ENCODE measurements at regions not wholly inside any gene's neighbourhood (a gene's known extent, or its start where the extent isn't known, plus 50 kb on each side); places are given as distances from the start of the nearest gene placed in this dataset.

GRCh38 chr5:71972777-71973473, 134.3 kb upstream of the MAP1B start:
- intact Hi-C loops (cut with DNase I), result no loop called here

GRCh38 chr5:71973563-71973962, 133.7 kb upstream of the MAP1B start:
- no peak for DNase-seq (ENCODE audit: low spot score)
- intact Hi-C loops (cut with DNase I), result no loop called here

More at GRCh38 chr5:71972777-71973473, 134.3 kb upstream of the MAP1B start:
- no peak for DNase-seq (ENCODE audit: low spot score)

- intact Hi-C loops (cut with DNase I), result no loop called here
- peak; percentile 83 for DNase-seq (ENCODE audit: low spot score)
Measured at GRCh38 chr5:71974165-71974564, 133.1 kb upstream of the MAP1B start.

GRCh38 chr5:71974622-71975021, 132.7 kb upstream of the MAP1B start:
- DNase-seq (ENCODE audit: low spot score), result no peak
- intact Hi-C loops (cut with DNase I), result no loop called here

- DNase-seq (ENCODE audit: low spot score), result no peak
- intact Hi-C loops (cut with DNase I), result no loop called here
Measured at GRCh38 chr5:71976449-71976848, 130.8 kb upstream of the MAP1B start.

GRCh38 chr5:71977311-71977710, 130.0 kb upstream of the MAP1B start:
- DNase-seq (ENCODE audit: low spot score), result no peak
- intact Hi-C loops (cut with DNase I), result no loop called here

- intact Hi-C loops (cut with DNase I), result no loop called here
- DNase-seq (ENCODE audit: low spot score), result no peak
Measured at GRCh38 chr5:71978216-71978615, 129.1 kb upstream of the MAP1B start.

DNA sequence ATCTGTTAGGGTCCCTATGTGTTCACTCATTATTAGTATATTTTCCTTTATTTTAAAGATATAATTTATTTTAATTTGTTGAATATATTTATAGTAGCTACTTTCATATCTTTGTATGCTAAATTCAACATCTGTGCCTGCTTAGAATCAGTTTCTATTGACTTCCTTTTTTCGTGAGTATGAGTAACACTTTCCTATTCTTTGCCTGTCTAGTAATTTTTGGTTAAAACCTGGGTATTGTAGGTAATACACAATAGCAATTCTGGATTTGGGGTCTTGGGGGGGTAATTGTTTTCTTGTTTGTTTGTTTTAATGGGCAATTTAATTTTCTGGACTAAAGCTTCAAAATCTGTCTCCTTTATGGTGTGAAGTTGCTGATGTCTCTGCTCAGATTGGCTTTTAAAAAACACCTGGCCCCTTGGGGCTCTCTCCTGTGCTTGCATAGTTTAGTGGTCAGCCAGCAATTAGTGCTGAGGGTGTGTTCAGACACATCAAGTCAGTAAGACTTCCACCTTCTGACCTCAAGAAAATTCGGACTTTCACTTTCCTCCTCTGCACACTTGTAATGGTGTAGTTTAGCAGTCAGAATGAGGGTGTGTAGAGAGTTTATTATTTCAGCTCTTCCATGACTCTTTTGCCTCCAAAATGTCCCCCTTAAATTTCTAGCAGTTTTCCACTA, 124.4 kb upstream of the MAP1B start:
- no peak for DNase-seq (ENCODE audit: low spot score)
- intact Hi-C loops (cut with DNase I), result no loop called here

GRCh38 chr5:71986101-71986500, 121.2 kb upstream of the MAP1B start:
- no peak for DNase-seq (ENCODE audit: low spot score)
- intact Hi-C loops (cut with DNase I), result no loop called here

- DNase-seq (ENCODE audit: low spot score), result no peak
Measured at GRCh38 chr5:71988808-71989207, 118.5 kb upstream of the MAP1B start.

GRCh38 chr5:71993600-71993999, 113.7 kb upstream of the MAP1B start:
- no peak for DNase-seq (ENCODE audit: low spot score)
- intact Hi-C loops (cut with DNase I), result no loop called here

More at GRCh38 chr5:71988808-71989207, 118.5 kb upstream of the MAP1B start:
- intact Hi-C loops (cut with DNase I), result no loop called here

GRCh38 chr5:71996789-71997188, 110.5 kb upstream of the MAP1B start:
- intact Hi-C loops (cut with DNase I), result no loop called here
- DNase-seq (ENCODE audit: low spot score), result no peak

DNA sequence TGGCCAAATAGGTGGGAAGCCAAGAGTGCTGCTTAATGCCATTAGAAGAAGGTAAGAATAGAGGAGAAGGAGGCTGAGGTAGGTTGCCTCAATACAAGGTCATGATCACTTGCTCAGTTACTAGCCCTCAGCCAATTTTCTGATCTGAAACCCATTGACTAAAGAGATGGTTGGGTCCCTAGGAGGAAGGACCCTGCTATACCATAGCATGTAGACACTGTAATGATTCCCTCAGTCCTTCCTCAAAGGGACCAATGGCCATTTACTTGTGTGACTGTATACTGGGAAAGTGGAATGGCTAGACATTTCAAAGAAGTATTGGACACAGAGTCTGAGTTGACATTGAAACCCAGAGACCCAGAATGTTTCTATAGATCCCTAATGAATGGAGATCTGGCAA, 108.5 kb upstream of the MAP1B start:
- no peak for DNase-seq (ENCODE audit: low spot score)
- intact Hi-C loops (cut with DNase I), result no loop called here

DNA sequence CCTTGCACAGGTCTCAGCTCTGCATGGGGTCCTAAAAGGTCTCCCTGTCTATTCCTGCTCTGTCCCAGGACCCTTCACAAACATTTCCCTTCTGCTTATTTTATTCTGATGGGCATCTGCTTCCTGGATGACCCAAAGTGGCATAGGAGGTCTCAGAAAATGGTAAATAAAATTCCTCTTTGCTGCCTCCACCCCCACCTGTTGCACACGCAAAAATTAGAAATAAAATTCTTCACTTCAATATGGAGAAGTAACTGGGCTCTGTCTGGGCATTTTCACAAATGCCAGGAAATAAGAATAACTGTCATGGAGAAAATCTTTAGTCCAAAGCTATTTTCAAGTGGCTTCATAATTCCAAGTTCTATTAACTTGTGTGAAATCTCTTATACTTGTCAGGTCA, 106.6 kb upstream of the MAP1B start:
- intact Hi-C loops (cut with DNase I), result no loop called here

GRCh38 chr5:72005671-72006070, 101.6 kb upstream of the MAP1B start:
- DNase-seq (ENCODE audit: low spot score), result no peak
- intact Hi-C loops (cut with DNase I), result no loop called here

More for the DNA sequence above, 106.6 kb upstream of the MAP1B start:
- no peak for DNase-seq (ENCODE audit: low spot score)

DNA sequence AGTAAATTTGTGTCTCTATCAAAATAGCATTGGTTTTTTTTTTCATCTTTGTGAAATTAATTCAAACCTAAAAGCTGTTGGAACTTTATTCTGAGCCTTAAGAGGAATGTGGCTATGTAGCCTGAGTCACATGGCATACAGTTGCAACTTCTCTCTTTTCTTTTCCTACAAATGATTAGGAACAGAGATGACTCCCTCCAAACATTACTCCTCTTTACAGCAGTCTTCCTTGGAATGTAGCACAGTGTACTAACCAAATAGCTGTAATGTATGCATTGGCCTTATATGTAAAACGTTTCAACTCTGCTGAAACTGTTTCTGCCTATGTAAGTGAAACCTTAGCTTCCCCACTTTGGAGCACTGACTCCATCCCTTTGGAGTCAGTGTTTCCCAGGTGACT, 100.9 kb upstream of the MAP1B start:
- DNase-seq (ENCODE audit: low spot score), result no peak
- intact Hi-C loops (cut with DNase I), result no loop called here

GRCh38 chr5:72007336-72008111, 99.8 kb upstream of the MAP1B start:
- DNase-seq (ENCODE audit: low spot score), result no peak
- intact Hi-C loops (cut with DNase I), result no loop called here

DNA sequence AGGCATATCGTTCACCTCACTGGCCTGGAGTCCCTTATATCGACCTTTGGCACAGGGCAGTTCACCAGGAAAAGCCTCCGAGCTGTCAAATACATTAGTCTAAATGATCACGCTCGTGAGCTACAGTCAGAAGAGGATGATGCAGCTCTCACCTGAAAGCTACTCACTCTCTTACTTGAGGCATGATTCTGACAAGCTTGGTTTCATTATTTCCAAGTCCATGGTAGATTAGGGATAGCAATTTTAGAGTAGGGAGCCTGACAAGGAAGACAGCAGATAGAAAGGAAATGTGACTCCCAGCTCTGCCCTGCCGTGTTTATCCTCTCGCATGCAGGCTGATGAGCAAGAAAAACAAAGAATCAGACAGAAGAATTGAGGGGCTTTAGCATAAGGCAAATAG, 98.0 kb upstream of the MAP1B start:
- DNase-seq (ENCODE audit: low spot score), result no peak
- intact Hi-C loops (cut with DNase I), result no loop called here

GRCh38 chr5:72010430-72010829, 96.8 kb upstream of the MAP1B start:
- intact Hi-C loops (cut with DNase I), result loop anchor here in 1 of 2 donors (10.0 kb wide), 1 partner anchor 226 kb away; no protein-coding TSS in a partner anchor
- DNase-seq (ENCODE audit: low spot score), result no peak

- DNase-seq (ENCODE audit: low spot score), result no peak
- intact Hi-C loops (cut with DNase I), result loop anchor here in 1 of 2 donors (10.0 kb wide), 1 partner anchor 228 kb away; no protein-coding TSS in a partner anchor
Measured at GRCh38 chr5:72012906-72013305, 94.4 kb upstream of the MAP1B start.

All from posterior vena cava (tissue), 2 donors.